CD4-positive, CD25-positive, alpha-beta regulatory T cell (primary cell): ENCODE measurements at regions not wholly inside any gene's neighbourhood (a gene's known extent, or its start where the extent isn't known, plus 50 kb on each side); places are given as distances from the start of the nearest gene placed in this dataset.

ENCODE experiments used
- ATAC-seq, 2 donors: fragments of 150-1000 bp; cut with Tn5 transposase; one replicate each; pipeline ENCODE4 v1.10.0; 2021; ENCODE audit warnings: low read depth in 2 of 2, moderate number of reproducible peaks in 2 of 2, moderate library complexity in 1 of 2
- DNase-seq, 3 donors: peaks; one replicate each; pipeline versions ENCODE4 v3.0.0 to v3.0.0-alpha.2; 2012 to 2022; ENCODE audit warnings: mixed read lengths in 1 of 3
- H3K27ac ChIP-seq: one replicate; pipeline ENCODE4 v1.7.0; 2013; ENCODE audit warnings: mild to moderate bottlenecking, low read length; ENCODE audit not compliant: insufficient read depth, poor library complexity, severe bottlenecking
- H3K27me3 ChIP-seq: one replicate; pipeline ENCODE4 v1.7.0; 2013; ENCODE audit warnings: low read length; ENCODE audit not compliant: control insufficient read depth, insufficient read depth
- H3K36me3 ChIP-seq: one replicate; pipeline ENCODE4 v1.7.0; 2013; ENCODE audit warnings: mild to moderate bottlenecking, low read length, moderate library complexity; ENCODE audit not compliant: control insufficient read depth, insufficient read depth
- H3K4me1 ChIP-seq: 2 replicates; pipeline ENCODE4 v1.7.0; 2013; ENCODE audit warnings: mild to moderate bottlenecking, low read length; ENCODE audit not compliant: insufficient read depth, control insufficient read depth, poor library complexity, severe bottlenecking
- H3K4me3 ChIP-seq: one replicate; pipeline ENCODE4 v1.7.0; 2013; ENCODE audit warnings: low read depth, mild to moderate bottlenecking, low read length, moderate library complexity
- H3K9me3 ChIP-seq, 2 experiments: 1 replicate in 1 of 2; 2 replicates in 1 of 2; pipeline ENCODE4 v1.7.0; 2013; ENCODE audit warnings: low read length in 2 of 2, mild to moderate bottlenecking in 1 of 2, moderate library complexity in 1 of 2; ENCODE audit not compliant: control insufficient read depth in 2 of 2
- H3K27ac Mint-ChIP-seq, 3 donors: one replicate each; pipeline ENCODE4 v1.8.0; 2020 to 2022; ENCODE audit warnings: mild to moderate bottlenecking in 3 of 3, mixed read lengths in 3 of 3, moderate library complexity in 2 of 3
- H3K27me3 Mint-ChIP-seq: one replicate; pipeline ENCODE4 v1.8.0; 2022; ENCODE audit warnings: mild to moderate bottlenecking, mixed read lengths
- H3K36me3 Mint-ChIP-seq: one replicate; pipeline ENCODE4 v1.8.0; 2020; ENCODE audit warnings: mixed read lengths
- H3K4me1 Mint-ChIP-seq, 4 donors: one replicate each; pipeline ENCODE4 v1.8.0; 2020 to 2022; ENCODE audit warnings: mixed read lengths in 4 of 4, mild to moderate bottlenecking in 1 of 4
- H3K4me3 Mint-ChIP-seq, 4 donors: one replicate each; pipeline ENCODE4 v1.8.0; 2020 to 2022; ENCODE audit warnings: mild to moderate bottlenecking in 4 of 4, mixed read lengths in 4 of 4, moderate library complexity in 3 of 4
- H3K9me3 Mint-ChIP-seq, 7 donors: one replicate each; pipeline ENCODE4 v1.8.0; 2020 to 2022; ENCODE audit warnings: mixed read lengths in 7 of 7, mild to moderate bottlenecking in 3 of 7, moderate library complexity in 2 of 7

DNA sequence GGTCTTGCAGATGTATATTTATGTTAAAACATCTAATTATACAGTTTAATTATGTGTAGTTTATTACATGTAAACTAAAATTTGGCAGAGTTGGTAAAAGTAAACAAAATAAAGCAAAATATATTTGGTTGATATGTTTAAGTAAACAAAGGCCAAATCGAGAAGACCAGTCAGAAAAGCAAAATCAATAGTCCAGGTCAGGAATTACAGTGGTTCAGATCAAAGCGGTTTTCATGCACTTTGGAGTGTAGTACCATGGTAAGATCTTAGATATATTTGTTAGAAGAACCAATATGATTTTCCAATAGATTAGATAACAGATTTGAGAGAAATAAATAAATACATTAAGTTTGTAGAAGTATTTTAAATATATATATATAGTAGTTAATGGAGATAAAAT lies 1421.6 kb upstream of the CDH8 start:
- no peak overlapping the region for H3K4me3 ChIP-seq
- ATAC-seq: no peak

GRCh38 chr16:63453261-63453660 lies 1417.0 kb upstream of the CDH8 start:
- no peak overlapping the region for H3K27ac Mint-ChIP-seq
- no peak overlapping the region for H3K4me3 Mint-ChIP-seq
- H3K4me1 Mint-ChIP-seq: no peaks in the 10 kb centered on the region
- Histone ChIP-seq H3K36me3 (no peaks in the 10 kb centered on the region), H3K27me3 (no peaks in the 10 kb centered on the region), H3K4me1 (no peaks in the 10 kb centered on the region), H3K9me3 (no peaks in the 10 kb centered on the region), H3K4me3 (no peak overlapping the region), H3K27ac (no peak overlapping the region)
- no peaks in the 10 kb centered on the region for H3K27me3 Mint-ChIP-seq
- no peak for DNase-seq
- no peak for ATAC-seq
- no peaks in the 10 kb centered on the region for H3K36me3 Mint-ChIP-seq
- H3K9me3 Mint-ChIP-seq: peaks cover 0 to 13% (median 4%) of the 10 kb centered on the region in 7 donors

More for the DNA sequence above, 1421.6 kb upstream of the CDH8 start:
- Mint-ChIP-seq H3K9me3 (peaks cover 2 to 35% (median 10%) of the 10 kb centered on the region in 7 donors), H3K27me3 (no peaks in the 10 kb centered on the region), H3K4me3 (no peak overlapping the region), H3K27ac (no peak overlapping the region), H3K36me3 (no peaks in the 10 kb centered on the region), H3K4me1 (no peaks in the 10 kb centered on the region)
- H3K36me3 ChIP-seq: no peaks in the 10 kb centered on the region
- no peaks in the 10 kb centered on the region for H3K4me1 ChIP-seq
- no peak overlapping the region for H3K27ac ChIP-seq
- peaks cover 0 to 2% of the 10 kb centered on the region in 2 experiments for H3K9me3 ChIP-seq
- no peak for DNase-seq
- no peaks in the 10 kb centered on the region for H3K27me3 ChIP-seq

GRCh38 chr16:63447121-63447520 lies 1410.9 kb upstream of the CDH8 start:
- Histone ChIP-seq H3K4me3 (no peak overlapping the region), H3K27ac (no peak overlapping the region), H3K4me1 (no peaks in the 10 kb centered on the region), H3K27me3 (no peaks in the 10 kb centered on the region), H3K9me3 (peaks cover 0 to 5% of the 10 kb centered on the region in 2 experiments), H3K36me3 (no peaks in the 10 kb centered on the region)
- Mint-ChIP-seq H3K27me3 (no peaks in the 10 kb centered on the region), H3K4me3 (no peak overlapping the region), H3K9me3 (peaks cover 3 to 18% (median 5%) of the 10 kb centered on the region in 7 donors), H3K27ac (no peak overlapping the region), H3K36me3 (no peaks in the 10 kb centered on the region), H3K4me1 (no peaks in the 10 kb centered on the region)
- DNase-seq (no peak), ATAC-seq (no peak)

DNA sequence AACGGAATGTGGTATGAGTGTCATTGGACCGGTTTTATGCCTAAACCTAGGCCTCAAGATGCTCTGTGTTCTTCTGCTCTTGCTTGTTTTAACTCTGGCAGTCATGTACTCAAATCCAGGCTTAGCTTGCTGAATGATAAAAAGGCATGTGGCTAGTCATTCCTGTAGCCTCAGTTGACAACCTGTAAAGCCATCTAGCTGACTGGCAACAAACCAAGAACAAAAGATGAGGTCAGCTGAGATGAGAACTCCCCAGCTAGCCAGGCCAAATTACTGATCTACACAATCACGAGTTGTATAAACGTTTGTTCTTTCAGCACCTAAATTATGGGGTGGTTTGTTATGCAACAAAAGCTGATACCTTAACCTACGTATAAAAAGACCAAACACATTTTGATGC lies 1406.0 kb upstream of the CDH8 start:
- H3K4me1 ChIP-seq: no peaks in the 10 kb centered on the region
- no peak for ATAC-seq
- peaks cover 2 to 10% of the 10 kb centered on the region in 2 experiments for H3K9me3 ChIP-seq
- no peak overlapping the region for H3K4me3 ChIP-seq
- H3K36me3 ChIP-seq: no peaks in the 10 kb centered on the region
- H3K27me3 Mint-ChIP-seq: no peaks in the 10 kb centered on the region
- peaks cover 3 to 35% (median 11%) of the 10 kb centered on the region in 7 donors for H3K9me3 Mint-ChIP-seq
- H3K36me3 Mint-ChIP-seq: no peaks in the 10 kb centered on the region
- no peak overlapping the region for H3K4me3 Mint-ChIP-seq
- H3K27ac Mint-ChIP-seq: no peak overlapping the region
- no peak overlapping the region for H3K27ac ChIP-seq
- DNase-seq: no peak
- H3K27me3 ChIP-seq: no peaks in the 10 kb centered on the region
- H3K4me1 Mint-ChIP-seq: no peaks in the 10 kb centered on the region

- no peaks in the 10 kb centered on the region for H3K36me3 Mint-ChIP-seq
- no peaks in the 10 kb centered on the region for H3K4me1 Mint-ChIP-seq
- no peak for ATAC-seq
- Histone ChIP-seq H3K4me3 (no peak overlapping the region), H3K9me3 (peaks cover 5 to 9% of the 10 kb centered on the region in 2 experiments), H3K27me3 (no peaks in the 10 kb centered on the region), H3K36me3 (no peaks in the 10 kb centered on the region), H3K27ac (no peak overlapping the region), H3K4me1 (no peaks in the 10 kb centered on the region)
- no peak overlapping the region for H3K4me3 Mint-ChIP-seq
- peaks cover 0 to 31% (median 5%) of the 10 kb centered on the region in 7 donors for H3K9me3 Mint-ChIP-seq
- no peak overlapping the region for H3K27ac Mint-ChIP-seq
- H3K27me3 Mint-ChIP-seq: no peaks in the 10 kb centered on the region
- DNase-seq: no peak
Observed at GRCh38 chr16:63426275-63426870, 1390.1 kb upstream of the CDH8 start.

DNA sequence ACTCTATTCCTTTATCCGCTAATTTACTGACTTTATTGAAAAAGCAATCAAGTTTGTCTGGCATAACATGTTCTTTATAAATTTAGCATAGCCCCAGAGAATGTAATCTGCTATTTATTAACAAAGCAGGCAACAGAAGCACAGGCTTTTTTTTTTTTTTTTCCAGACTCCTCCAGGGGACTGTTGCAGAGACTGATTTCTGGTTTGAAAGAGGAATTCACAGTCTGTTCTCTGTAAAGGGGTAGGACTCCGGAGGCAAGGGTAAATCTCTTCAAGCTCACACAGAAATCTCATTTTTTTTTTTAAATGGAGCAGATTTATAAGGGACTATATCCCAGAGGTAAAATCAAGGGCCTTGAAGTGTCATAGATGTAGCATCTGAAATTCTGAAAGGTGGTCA lies 1386.5 kb upstream of the CDH8 start:
- Mint-ChIP-seq H3K9me3 (peaks cover 0 to 27% (median 8%) of the 10 kb centered on the region in 7 donors), H3K36me3 (no peaks in the 10 kb centered on the region), H3K4me1 (no peaks in the 10 kb centered on the region), H3K27ac (no peak overlapping the region), H3K27me3 (no peaks in the 10 kb centered on the region), H3K4me3 (no peak overlapping the region)
- H3K27me3 ChIP-seq: no peaks in the 10 kb centered on the region
- ATAC-seq (no peak), DNase-seq (no peak)
- H3K36me3 ChIP-seq: no peaks in the 10 kb centered on the region
- H3K27ac ChIP-seq: no peak overlapping the region
- H3K4me3 ChIP-seq: no peak overlapping the region
- H3K4me1 ChIP-seq: no peaks in the 10 kb centered on the region
- H3K9me3 ChIP-seq: peaks cover 5 to 9% of the 10 kb centered on the region in 2 experiments

- H3K27me3 Mint-ChIP-seq: no peaks in the 10 kb centered on the region
- H3K4me3 ChIP-seq: no peak overlapping the region
- no peaks in the 10 kb centered on the region for H3K27me3 ChIP-seq
- H3K36me3 ChIP-seq: no peaks in the 10 kb centered on the region
- no peaks in the 10 kb centered on the region for H3K4me1 Mint-ChIP-seq
- no peak overlapping the region for H3K27ac Mint-ChIP-seq
- no peaks in the 10 kb centered on the region for H3K36me3 Mint-ChIP-seq
- peaks cover 0 to 22% of the 10 kb centered on the region in 2 experiments for H3K9me3 ChIP-seq
- no peaks in the 10 kb centered on the region for H3K4me1 ChIP-seq
- no peak for ATAC-seq
- peaks cover 0 to 27% (median 10%) of the 10 kb centered on the region in 7 donors for H3K9me3 Mint-ChIP-seq
- H3K4me3 Mint-ChIP-seq: no peak overlapping the region
- no peak for DNase-seq
- no peak overlapping the region for H3K27ac ChIP-seq
Observed at GRCh38 chr16:63416712-63417111, 1380.5 kb upstream of the CDH8 start.

DNA sequence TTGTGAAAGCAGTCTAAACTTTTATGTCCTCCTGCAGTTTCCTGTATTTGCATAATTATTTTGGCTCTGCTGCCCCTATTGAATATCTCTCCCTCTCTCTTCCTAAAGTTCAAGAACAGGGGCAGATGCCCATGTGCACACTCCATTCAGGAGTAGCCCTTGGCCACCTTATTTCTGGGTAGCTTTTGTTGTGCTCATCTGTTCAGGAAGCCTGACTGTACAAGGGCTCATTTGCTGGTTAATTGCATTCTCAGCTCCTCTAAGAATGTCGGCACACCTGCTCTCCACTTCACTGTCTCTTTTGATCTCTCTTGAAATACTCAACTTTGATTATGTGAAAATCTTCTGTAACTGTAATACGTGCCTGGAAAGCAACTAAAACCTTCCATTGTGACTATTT lies 1378.8 kb upstream of the CDH8 start:
- Histone ChIP-seq H3K4me3 (no peak overlapping the region), H3K4me1 (no peaks in the 10 kb centered on the region), H3K27ac (no peak overlapping the region), H3K27me3 (no peaks in the 10 kb centered on the region), H3K9me3 (peaks cover 0 to 22% of the 10 kb centered on the region in 2 experiments), H3K36me3 (no peaks in the 10 kb centered on the region)
- no peaks in the 10 kb centered on the region for H3K4me1 Mint-ChIP-seq
- peaks cover 0 to 31% (median 10%) of the 10 kb centered on the region in 7 donors for H3K9me3 Mint-ChIP-seq
- H3K4me3 Mint-ChIP-seq: no peak overlapping the region
- no peak for ATAC-seq
- no peaks in the 10 kb centered on the region for H3K27me3 Mint-ChIP-seq
- no peaks in the 10 kb centered on the region for H3K36me3 Mint-ChIP-seq
- no peak for DNase-seq
- H3K27ac Mint-ChIP-seq: no peak overlapping the region
